HG03457 (cell line): ENCODE measurements at regions not wholly inside any gene's neighbourhood (a gene's known extent, or its start where the extent isn't known, plus 50 kb on each side); places are given as distances from the start of the nearest gene placed in this dataset.

Experiments
- ATAC-seq: cut with Tn5 transposase; IDR thresholded peaks from one replicate; pipeline ENCODE4 v1.9.1; 2021; ENCODE audit warnings: moderate number of reproducible peaks; ENCODE audit not compliant: unreplicated experiment

DNA sequence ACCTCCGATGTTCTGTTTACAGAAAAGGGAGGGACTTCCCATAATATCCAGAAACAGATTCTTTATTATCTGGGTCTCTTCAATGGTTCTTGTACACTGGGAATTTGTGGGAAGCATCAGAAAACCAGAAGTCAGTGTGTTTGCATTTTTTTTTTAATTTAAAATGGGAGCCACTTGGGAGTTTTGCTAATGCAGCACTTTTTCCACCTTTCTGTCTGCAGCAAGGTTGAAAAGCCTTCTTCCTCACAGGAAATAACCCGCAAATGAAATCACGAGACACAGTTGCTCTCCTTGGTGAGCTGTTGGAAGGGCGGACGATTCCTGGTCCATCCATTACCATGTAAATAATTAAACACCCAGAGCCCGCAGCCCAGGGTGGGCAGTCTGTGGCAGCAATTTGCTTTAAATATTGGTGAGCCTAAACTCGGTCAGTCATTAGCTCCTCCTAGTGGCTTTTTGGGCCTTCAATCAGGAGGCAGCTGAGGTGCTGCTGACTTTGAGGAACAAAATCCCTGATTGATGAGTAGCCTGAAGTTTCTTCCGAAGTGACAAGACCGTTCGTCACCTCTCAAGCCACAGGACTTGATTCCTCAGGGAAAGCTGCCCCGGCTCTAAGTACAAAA, 471.5 kb downstream of the EPHA4 start:
- no peak for ATAC-seq

DNA sequence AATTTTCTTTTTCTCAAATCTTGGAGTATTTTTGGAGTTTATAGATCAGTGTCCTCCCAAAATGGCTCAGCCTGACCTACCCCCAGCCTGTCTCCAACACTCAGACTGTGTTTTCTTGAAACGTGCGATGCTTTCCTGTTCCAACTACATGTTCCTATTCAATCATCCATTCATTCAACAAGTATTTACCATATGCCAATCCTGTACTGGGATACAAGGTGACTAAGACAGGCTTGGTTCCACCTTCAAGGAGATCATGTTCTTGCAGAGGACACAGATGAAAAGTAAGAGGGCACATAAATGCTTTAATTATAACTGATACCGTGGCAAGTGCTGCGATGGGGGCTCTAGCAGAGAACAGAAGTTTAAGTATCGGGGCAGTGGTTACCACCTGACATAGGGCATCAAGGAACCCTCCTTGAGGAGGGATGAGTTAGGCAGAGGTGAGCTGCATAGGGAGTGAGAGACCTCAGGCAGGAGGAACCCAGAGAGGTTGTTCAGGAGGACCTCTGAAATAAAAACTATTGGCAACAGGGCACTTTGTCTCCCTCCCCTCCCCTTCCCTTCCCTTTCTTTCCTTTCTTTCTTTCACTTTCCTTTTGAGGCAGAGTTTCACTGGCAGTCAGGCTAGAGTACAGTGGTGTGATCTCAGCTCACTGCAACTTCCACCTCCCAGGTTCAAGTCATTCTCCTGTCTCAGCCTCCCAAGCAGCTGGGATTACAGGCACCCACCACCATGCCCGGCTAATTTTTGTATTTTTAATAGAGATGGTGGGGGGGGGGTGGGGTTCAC, 469.0 kb downstream of the EPHA4 start:
- ATAC-seq, result no peak

DNA sequence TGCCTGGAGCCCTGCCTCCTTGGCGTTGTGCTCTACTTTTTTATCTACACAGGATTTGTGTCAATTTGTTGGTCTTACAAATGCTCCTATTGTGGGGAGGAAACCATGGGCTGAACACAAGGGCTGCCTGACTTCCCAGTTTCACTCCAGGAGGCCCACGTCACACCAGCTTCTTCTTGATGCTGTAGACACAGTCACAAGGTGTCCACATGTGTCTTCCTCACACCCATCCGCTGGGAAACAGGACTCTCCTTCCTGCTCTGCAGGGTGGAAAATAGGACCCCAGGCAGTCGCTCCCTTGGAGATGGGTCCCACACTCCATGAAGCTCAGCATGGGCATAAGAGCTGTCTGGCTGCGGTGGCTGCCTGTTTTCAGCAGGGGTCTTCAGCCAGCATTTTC, 468.2 kb downstream of the EPHA4 start:
- no peak for ATAC-seq

DNA sequence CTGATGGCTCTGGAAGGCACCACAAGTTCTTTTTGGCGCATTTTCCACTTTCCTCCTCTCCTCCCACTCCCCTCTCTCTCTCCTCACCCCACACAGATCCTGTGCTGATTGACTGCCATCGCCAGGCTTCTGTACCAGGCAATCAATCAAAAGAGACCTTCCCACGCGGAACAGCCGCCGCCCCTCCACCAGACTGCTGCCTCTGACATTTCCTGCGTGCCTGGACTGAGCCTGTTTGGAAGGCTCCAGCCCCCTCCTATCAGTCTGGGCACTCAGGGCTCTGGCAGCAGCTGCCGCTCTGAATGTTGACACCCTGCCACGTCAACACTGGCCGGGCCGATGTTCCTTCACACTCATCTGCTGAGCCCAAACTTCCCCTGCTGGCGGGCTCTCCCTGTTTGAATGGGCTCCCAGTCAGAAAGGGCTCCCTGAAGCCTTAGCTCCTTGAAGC, 467.7 kb downstream of the EPHA4 start:
- no peak for ATAC-seq

DNA sequence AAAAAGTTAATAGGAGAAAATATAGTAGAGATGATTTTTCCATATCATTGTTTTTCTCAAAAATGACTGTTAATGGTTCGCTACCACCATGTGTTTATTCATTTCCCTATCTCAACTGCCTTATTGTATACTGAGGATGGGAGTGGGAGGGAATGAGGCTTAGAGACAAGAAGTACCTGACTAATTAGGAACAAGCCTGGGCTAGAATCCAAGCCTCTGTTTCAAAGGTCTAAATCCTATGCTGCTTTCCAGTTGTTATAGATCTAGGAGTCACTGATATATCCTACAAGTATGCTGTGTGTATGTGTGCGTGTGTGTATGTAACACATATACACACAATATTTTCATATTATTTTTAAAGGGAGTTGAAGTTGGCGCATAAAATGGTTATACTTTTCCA, 465.9 kb downstream of the EPHA4 start:
- no peak for ATAC-seq

DNA sequence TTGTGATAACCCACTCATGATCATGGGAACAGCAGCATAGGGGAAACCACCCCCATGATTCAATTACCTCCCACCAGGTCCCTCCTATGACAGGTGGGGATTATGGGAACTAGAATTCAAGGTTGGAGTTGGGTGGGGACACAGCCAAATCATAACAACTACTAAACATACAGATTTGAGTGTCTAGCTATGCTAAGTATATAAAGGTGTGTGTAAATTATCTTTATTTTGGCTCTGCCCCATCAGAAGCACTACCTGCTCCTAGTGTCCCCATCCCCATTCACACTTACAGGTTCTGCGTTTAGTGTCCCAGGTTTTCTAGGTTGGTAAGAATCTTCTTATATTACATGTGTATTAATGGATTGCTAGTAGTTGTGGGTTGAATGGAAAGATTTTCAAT, 464.7 kb downstream of the EPHA4 start:
- no peak for ATAC-seq

DNA sequence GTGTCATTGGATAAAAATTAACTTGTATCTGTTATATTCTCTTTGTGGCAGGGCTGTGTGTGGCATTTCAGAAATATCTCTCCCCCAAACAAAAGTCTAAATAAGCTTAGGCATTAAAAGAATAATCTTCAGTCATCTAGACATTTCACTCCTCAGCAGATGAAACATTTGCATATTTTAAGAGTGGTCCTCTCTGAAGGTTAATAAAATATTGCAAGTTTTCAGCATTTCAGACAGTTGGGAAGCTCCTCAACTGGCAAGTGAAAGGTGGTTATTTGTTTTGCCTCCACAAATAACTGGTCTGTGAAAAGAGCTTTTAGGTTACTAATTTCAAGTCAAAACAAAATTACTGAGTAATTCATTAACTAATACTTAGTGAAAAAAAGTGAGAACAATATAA, 462.6 kb downstream of the EPHA4 start:
- no peak for ATAC-seq

DNA sequence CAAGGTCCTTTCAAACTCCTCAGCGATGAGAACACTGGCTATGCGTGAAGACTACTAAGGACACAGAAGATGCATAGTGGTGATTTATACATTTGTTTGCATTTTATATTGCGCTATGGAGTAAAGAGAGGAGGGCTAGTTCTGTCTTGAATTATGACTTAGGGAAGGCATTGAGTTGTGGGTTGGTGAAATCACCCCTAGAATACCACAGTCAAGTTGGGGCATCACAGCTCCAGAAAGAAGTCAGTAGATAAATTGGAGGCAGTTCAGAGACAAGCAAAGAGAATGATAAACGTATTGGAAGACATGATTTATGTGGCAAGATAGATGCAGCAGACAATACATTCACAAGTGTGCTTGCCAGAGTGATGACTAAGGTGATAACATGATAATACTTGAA, 460.4 kb downstream of the EPHA4 start:
- ATAC-seq, result no peak

DNA sequence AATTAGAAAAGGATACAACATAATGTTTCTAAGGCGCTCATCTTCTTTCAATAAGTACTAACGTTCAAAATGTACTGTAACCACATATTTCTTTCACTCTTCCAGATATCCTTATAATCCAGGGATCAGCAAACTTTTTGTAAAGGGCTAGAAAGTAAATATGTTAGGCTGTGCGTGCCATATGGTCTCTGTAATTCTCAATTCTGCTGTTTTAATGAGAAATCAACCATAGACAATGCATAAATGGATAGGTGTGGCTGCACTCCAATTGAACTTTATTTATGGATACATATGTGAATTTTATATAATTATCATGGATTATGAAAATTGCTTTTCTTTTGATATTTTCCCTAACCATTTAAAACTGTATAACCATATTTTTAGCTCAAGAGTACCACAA, 459.4 kb downstream of the EPHA4 start:
- no peak for ATAC-seq

DNA sequence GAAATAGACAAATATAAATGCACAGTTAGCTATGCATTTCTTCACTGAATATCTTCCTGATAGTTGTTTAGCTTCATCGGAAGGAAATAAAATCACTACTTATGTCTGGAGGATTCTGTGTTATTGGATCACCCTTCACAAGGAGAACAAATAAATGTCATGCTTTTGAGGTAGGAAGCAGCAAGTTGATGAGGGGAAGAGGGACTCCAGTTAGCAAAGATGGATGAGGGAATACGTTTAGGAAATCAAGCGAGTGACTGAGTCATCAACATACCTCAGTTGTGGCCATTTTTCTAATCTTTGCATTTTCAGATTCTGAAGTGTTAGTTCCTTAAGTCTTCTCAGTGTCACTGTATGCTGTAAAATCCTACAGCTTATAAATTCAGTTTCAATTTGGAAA, 456.2 kb downstream of the EPHA4 start:
- ATAC-seq, result no peak

DNA sequence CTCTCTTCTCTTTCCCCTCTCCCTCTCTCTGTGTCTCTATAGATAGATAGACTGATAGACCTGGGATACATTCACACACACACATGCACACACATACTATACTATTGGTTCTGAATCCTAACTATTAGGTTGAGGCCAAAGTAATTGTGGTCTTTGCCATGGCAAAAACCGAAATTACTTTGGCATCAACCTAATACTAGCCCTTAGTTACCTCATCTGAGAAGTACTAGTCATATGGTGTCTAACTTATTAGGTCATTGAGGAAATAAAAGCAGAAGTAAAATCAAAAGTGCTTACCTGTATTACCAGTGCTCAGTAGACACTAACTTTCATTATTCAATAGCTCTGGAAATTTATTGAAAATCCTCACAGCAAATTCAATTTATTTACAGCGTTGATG, 451.5 kb downstream of the EPHA4 start:
- ATAC-seq, result peak; percentile 76

DNA sequence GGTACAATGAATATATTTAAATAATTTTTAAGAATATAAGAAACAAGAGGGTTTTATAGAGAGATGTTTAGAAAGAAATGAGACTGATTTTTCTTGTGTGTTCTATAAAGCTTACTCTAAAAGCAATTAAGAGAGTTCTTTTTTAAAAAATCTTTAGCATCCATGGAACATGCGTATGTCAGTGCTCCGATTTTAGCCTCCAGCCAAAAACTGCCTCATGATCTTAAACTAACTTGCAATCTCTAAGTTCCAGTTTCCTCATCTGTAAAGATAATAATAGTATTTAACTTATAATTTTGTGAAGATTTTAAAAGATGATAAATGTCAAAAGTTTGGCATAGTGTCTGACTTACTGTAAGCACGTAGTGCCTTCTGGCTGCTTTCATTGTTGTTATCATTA, 448.7 kb downstream of the EPHA4 start:
- ATAC-seq, result no peak

DNA sequence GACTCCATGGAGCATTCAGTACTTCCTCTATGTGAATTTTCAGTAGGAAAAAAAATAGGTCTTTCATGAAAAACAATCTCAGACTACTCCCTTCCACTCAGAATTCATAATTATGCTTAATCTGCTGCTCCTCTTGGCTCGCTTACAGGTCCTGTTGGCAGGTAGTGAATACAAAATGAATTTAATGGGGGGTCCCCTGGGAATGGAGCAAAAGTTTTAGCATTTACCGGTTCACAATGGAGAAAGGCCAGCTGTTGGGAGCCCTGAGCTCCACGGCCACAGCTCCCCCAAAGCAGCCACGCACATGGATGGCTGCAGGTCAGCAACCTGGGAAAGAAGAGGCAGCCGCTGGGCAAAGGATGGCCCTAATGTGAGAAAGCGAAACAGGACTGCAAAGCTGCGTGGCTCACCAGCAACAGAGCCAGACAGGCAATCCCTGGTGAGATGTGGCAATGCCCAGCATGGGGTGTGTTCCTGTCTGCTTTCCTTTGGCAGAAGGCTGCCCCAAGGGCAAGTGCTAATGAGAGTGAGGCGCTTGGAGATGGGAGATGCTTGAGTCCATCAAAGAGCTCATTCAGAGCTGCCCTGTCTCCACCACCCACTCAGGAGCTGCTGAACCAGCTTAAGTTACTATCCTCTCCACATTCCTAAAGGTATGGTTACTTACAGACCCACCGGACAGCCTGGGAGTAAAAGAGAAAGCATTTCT, 447.4 kb downstream of the EPHA4 start:
- ATAC-seq, result no peak

DNA sequence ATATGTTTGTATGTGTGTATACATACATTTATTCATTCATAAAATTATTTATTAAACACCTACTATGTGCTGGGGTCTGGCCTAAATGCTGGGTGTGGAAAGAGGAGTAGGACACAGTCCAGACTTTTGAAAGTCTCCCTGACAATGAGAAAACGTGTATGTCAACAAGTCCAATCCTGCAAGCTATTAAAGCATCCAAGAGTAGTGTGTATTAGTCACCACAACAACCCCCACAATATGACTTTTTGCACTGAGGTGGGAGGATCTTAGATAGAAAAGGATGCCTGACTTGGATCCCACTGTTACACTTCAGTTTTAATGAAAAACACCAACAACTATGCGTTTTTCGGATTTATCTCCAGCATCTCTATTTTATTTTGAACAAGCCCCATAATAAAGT, 446.4 kb downstream of the EPHA4 start:
- no peak for ATAC-seq

DNA sequence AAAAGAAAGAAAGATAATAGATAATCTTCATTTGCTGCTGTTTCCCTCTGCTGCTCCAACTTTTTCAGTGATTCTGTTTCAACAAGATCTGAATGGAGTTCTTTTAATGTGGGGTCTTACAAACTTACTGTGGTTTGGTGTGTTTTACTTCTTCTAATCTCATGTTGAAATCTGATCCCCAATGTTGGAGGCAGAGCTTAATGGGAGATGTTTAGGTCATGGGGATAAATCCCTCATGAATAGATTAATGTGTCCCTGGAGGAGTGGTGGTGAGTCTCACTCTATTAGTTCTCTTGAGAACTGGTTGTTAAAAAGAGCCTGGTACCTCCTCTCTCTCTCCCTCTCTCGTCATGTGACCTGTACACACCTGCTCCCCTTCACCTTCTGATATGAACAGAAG, 442.4 kb downstream of the EPHA4 start:
- no peak for ATAC-seq

DNA sequence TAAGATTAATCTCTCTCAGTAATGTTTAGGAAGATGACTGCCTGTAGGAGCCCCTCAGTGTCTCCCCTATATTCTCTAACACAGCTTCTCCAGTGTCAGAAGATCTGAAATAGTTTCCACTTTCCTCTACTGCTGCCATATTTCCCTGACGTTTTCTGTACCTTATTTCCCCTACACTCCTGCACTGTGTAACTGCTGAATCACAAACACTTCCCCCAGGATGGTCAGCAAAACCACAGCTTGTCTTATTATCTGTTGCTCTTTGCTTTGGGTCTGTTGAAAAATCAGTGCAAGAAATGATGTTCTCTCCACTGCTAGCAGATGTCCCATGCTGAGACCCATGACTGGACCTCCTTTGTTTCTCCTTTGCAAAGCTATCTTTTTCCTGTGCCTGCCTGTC, 441.7 kb downstream of the EPHA4 start:
- ATAC-seq, result no peak

DNA sequence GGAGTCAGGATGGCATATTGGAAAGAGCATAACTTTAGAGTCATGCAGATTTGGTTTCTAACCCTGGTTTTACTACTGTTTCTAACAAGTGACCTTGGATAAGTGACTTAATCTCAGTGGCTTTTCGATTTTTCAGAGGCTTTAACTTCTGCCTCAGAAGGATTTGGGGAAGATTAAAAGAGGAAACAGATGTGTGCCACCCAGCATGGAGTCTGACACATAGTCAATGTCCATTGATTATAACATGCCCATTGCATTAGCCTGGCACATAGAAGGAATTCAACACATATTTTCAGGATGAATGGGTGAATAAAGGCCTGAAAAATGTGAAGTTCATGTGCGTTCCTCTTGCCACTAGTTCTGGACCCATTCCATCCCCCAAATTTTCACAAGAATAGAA, 438.2 kb downstream of the EPHA4 start:
- no peak for ATAC-seq

DNA sequence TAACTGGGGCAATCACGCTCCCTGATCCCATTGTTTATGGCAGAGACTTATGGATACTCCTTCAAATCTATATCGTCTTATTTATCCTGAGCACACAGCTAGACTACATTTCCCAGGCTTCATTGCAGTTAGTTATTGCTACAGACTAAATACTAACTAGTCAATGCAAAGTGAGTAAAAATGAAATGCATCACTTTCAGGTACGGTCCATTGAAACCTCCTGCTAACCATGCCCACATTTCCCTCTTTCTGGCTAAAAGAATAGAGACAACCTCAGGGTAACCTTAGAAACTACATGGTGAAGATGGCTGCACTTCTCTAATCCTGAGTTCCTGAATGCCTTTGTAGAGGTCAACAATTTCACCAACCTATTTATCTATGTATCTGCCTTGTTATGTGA, 437.4 kb downstream of the EPHA4 start:
- no peak for ATAC-seq

DNA sequence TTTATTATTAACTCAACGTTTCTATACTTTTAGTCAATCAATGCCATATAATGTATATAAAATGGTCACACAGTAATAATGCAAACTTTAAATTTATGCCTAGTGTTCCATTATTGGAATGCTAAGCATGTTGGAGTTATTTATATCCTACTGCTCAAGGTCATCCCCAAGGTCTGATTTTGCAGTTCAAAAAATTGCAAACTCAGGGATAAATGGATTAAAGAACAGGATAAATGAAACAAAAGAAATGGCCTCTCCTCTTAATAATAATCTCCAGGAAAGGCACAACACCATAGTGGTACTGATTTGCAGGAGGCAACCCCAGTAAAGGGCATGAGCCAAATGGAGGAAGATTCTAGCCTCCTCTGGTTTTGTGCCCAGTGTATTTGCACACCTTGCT, 436.4 kb downstream of the EPHA4 start:
- ATAC-seq, result no peak

DNA sequence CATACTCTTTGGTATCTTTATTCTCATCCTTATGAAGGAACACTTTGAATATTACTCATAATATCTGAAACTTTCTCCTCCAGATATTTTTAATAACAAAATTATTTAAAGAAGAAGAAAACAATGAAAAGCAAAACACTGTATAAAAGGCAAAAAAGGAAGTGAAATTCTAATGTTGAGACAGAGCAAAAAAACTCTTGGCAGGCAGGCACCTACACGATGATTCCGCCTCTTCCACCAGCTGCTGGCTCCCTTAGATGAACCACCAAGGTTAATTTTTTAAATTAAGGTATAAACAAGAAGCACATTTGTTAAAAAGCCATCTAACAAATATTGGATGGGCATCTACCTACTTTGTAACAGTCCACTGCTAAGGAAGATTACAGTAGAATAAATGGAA, 434.7 kb downstream of the EPHA4 start:
- ATAC-seq, result no peak

DNA sequence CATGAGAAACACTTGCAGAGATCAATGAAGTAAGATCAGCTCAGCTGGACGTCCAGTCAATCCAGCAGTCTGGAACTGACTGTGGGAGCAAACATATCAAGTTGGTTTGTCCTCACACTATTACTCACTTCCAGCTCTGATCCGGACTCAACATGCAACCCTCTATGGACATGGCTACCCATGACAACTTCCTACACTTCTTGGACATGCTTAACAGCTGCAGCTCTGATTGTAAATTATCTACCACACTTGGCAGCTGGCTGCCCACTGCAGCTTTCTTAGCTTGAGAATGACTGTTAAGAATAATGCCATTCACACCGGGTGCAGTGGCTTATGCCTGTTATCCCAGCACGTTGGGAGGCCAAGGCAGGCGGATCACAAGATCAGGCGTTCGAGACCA, 429.8 kb downstream of the EPHA4 start:
- ATAC-seq, result no peak

DNA sequence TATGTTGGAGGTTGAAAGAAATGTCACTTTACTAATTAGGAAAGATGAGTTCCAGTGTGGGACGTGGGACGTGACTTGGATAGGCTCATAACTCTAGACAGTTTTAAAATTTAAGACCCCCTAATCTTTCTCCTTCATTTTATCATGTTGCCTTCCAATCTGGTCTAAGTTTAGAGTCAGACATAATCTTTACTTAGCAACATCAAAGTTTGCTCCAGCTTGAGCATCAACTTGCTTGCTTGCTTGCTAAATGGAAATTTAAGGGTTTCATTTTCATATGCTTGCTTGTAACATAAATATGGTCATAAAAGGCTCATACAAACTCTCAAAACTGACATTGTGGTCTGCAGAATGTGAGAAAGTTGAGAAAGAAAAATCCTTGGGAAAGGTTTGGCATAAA, 428.9 kb downstream of the EPHA4 start:
- no peak for ATAC-seq
